ENCODE measurements at regions not wholly inside any gene's neighbourhood (a gene's known extent, or its start where the extent isn't known, plus 50 kb on each side); places are given as distances from the start of the nearest gene placed in this dataset.
"Not testable (repeated sequence)": the region's sequence is repeated elsewhere in the genome, so short reads cannot be mapped to it uniquely, and the experiment has no call there.

GRCh38 chr9:129548571-129549135 lies 72.2 kb downstream of the C9orf50 start:
- no peak for TF ChIP-seq CTCF (IDR thresholded peaks at IDR 0.05; ENCODE audit: insufficient read depth, low read length, severe bottlenecking)
- DNase-seq (ENCODE audit: low read depth) (no peak), FAIRE-seq (no peak)
- Histone ChIP-seq H3K27me3 (ENCODE audit: control insufficient read depth, insufficient read depth, low read length) (peaks cover 4% of the 10 kb centered on the region), H3K4me3 (ENCODE audit: low read depth, low read length) (no peak overlapping the region), H3K36me3 (ENCODE audit: control insufficient read depth, insufficient read depth, low read length) (no peaks in the 10 kb centered on the region)

GRCh38 chr9:129547869-129548570 lies 72.9 kb downstream of the C9orf50 start:
- TF ChIP-seq CTCF (IDR thresholded peaks at IDR 0.05; ENCODE audit: insufficient read depth, low read length, severe bottlenecking), result no peak
- Histone ChIP-seq H3K4me3 (ENCODE audit: low read depth, low read length) (no peak overlapping the region), H3K27me3 (ENCODE audit: control insufficient read depth, insufficient read depth, low read length) (peaks cover 4% of the 10 kb centered on the region), H3K36me3 (ENCODE audit: control insufficient read depth, insufficient read depth, low read length) (no peaks in the 10 kb centered on the region)
- DNase-seq (ENCODE audit: low read depth) (no peak), FAIRE-seq (no peak)

- FAIRE-seq (no peak), DNase-seq (ENCODE audit: low read depth) (no peak)
- TF ChIP-seq CTCF (IDR thresholded peaks at IDR 0.05; ENCODE audit: insufficient read depth, low read length, severe bottlenecking), result no peak
- Histone ChIP-seq H3K27me3 (ENCODE audit: control insufficient read depth, insufficient read depth, low read length) (peaks cover 4% of the 10 kb centered on the region), H3K4me3 (ENCODE audit: low read depth, low read length) (no peak overlapping the region), H3K36me3 (ENCODE audit: control insufficient read depth, insufficient read depth, low read length) (no peaks in the 10 kb centered on the region)
Measured at GRCh38 chr9:129547063-129547462, 73.8 kb downstream of the C9orf50 start.

GRCh38 chr9:129545876-129546275 lies 75.0 kb downstream of the C9orf50 start:
- not testable (repeated sequence) for H3K36me3 ChIP-seq (ENCODE audit: control insufficient read depth, insufficient read depth, low read length); H3K4me3 ChIP-seq (ENCODE audit: low read depth, low read length); DNase-seq (ENCODE audit: low read depth); H3K27me3 ChIP-seq (ENCODE audit: control insufficient read depth, insufficient read depth, low read length); FAIRE-seq

GRCh38 chr9:129544761-129545160 lies 76.1 kb downstream of the C9orf50 start:
- peak; percentile 25 for DNase-seq (ENCODE audit: low read depth)
- Histone ChIP-seq H3K36me3 (ENCODE audit: control insufficient read depth, insufficient read depth, low read length) (no peaks in the 10 kb centered on the region), H3K4me3 (ENCODE audit: low read depth, low read length) (no peak overlapping the region), H3K27me3 (ENCODE audit: control insufficient read depth, insufficient read depth, low read length) (peaks cover 4% of the 10 kb centered on the region)
- no peak for TF ChIP-seq CTCF (IDR thresholded peaks at IDR 0.05; ENCODE audit: insufficient read depth, low read length, severe bottlenecking)
- FAIRE-seq, result no peak

GRCh38 chr9:129542741-129543140 lies 78.2 kb downstream of the C9orf50 start:
- H3K27me3 ChIP-seq (ENCODE audit: control insufficient read depth, insufficient read depth, low read length), result peaks cover 4% of the 10 kb centered on the region
- TF ChIP-seq CTCF (IDR thresholded peaks at IDR 0.05; ENCODE audit: insufficient read depth, low read length, severe bottlenecking), result no peak
- FAIRE-seq (no peak), DNase-seq (ENCODE audit: low read depth) (peak; percentile 76)
- no peaks in the 10 kb centered on the region for H3K36me3 ChIP-seq (ENCODE audit: control insufficient read depth, insufficient read depth, low read length)
- no peak overlapping the region for H3K4me3 ChIP-seq (ENCODE audit: low read depth, low read length)
